Colonic mucosa (tissue), 4 donors: ENCODE measurements at regions not wholly inside any gene's neighbourhood (a gene's known extent, or its start where the extent isn't known, plus 50 kb on each side); places are given as distances from the start of the nearest gene placed in this dataset.

Experiments used
- DNase-seq: peaks from one replicate; pipeline ENCODE4 v3.0.0-alpha.2; 2020
- H3K27ac ChIP-seq: fragments of 200-600 bp; one replicate; pipeline ENCODE4 v1.8.0; 2021
- H3K27me3 ChIP-seq: fragments of 200-600 bp; one replicate; pipeline ENCODE4 v1.8.0; 2021
- H3K36me3 ChIP-seq: fragments of 200-600 bp; one replicate; pipeline ENCODE4 v1.8.0; 2021
- H3K4me1 ChIP-seq: fragments of 200-600 bp; one replicate; pipeline ENCODE4 v1.8.0; 2021; ENCODE audit warnings: mild to moderate bottlenecking
- H3K4me3 ChIP-seq: fragments of 200-600 bp; one replicate; pipeline ENCODE4 v1.8.0; 2021
- H3K9ac ChIP-seq, 2 donors: one replicate each; pipeline ENCODE4 v1.7.0; 2013; ENCODE audit warnings: control low read depth in 2 of 2, low read depth in 2 of 2, low read length in 2 of 2
- H3K9me3 ChIP-seq: fragments of 200-600 bp; one replicate; pipeline ENCODE4 v1.8.0; 2021
- CTCF ChIP-seq: fragments of 200-600 bp; IDR thresholded peaks from one replicate; pipeline ENCODE4 v1.8.0; 2022; ENCODE audit warnings: antibody characterized with exemption, mild to moderate bottlenecking
- intact Hi-C: fragments of 100-400 bp; cut with DNase I; formaldehyde crosslinking; loops from one replicate; pipeline ENCODE4 v1.14.1; 2022
- donor health status: healthy.
- donor health status: DM: no; HTN: no; CAD: no.
- donor health status: DM: no; HTN: no; CAD: no.

GRCh38 chrX:44723426-44723825 is 120.4 kb upstream of the DUSP21 start:
- no peak for TF ChIP-seq CTCF
- no peaks in the 10 kb centered on the region for H3K4me1 ChIP-seq
- no peak for DNase-seq
- H3K4me3 ChIP-seq, result no peak overlapping the region
- no peak overlapping the region for H3K9ac ChIP-seq
- no peaks in the 10 kb centered on the region for H3K36me3 ChIP-seq
- H3K27me3 ChIP-seq, result no peaks in the 10 kb centered on the region
- no peak overlapping the region for H3K27ac ChIP-seq
- H3K9me3 ChIP-seq, result no peaks in the 10 kb centered on the region
- intact Hi-C loops, result no loop called here

GRCh38 chrX:44708470-44708869 is 135.4 kb upstream of the DUSP21 start:
- Histone ChIP-seq H3K27ac (no peak overlapping the region), H3K9me3 (no peaks in the 10 kb centered on the region)
- intact Hi-C loops, result no loop called here

GRCh38 chrX:44705817-44706551 is 137.8 kb upstream of the DUSP21 start:
- H3K9ac ChIP-seq, result no peak overlapping the region
- no peak overlapping the region for H3K4me3 ChIP-seq
- peaks cover 3% of the 10 kb centered on the region for H3K27me3 ChIP-seq
- H3K36me3 ChIP-seq, result no peaks in the 10 kb centered on the region
- no peak for TF ChIP-seq CTCF
- H3K9me3 ChIP-seq, result no peaks in the 10 kb centered on the region
- no peak for DNase-seq
- no peaks in the 10 kb centered on the region for H3K4me1 ChIP-seq
- intact Hi-C loops, result no loop called here
- no peak overlapping the region for H3K27ac ChIP-seq

More at GRCh38 chrX:44708470-44708869, 135.4 kb upstream of the DUSP21 start:
- TF ChIP-seq CTCF, result no peak
- no peaks in the 10 kb centered on the region for H3K4me1 ChIP-seq
- H3K27me3 ChIP-seq, result peaks cover 3% of the 10 kb centered on the region
- no peak for DNase-seq
- H3K36me3 ChIP-seq, result no peaks in the 10 kb centered on the region
- H3K4me3 ChIP-seq, result no peak overlapping the region
- H3K9ac ChIP-seq, result no peak overlapping the region

GRCh38 chrX:44698357-44698756 is 145.5 kb upstream of the DUSP21 start:
- H3K36me3 ChIP-seq, result no peaks in the 10 kb centered on the region
- no peak overlapping the region for H3K4me3 ChIP-seq
- H3K4me1 ChIP-seq, result no peaks in the 10 kb centered on the region
- H3K27ac ChIP-seq, result no peak overlapping the region
- intact Hi-C loops, result no loop called here
- peaks cover 9% of the 10 kb centered on the region for H3K27me3 ChIP-seq
- no peak for DNase-seq
- H3K9me3 ChIP-seq, result no peaks in the 10 kb centered on the region
- TF ChIP-seq CTCF, result no peak
- H3K9ac ChIP-seq, result no peak overlapping the region

- no peaks in the 10 kb centered on the region for H3K9me3 ChIP-seq
- H3K27ac ChIP-seq, result no peak overlapping the region
- no peak for TF ChIP-seq CTCF
- intact Hi-C loops, result no loop called here
- no peak for DNase-seq
- H3K4me1 ChIP-seq, result no peaks in the 10 kb centered on the region
- peaks cover 22% of the 10 kb centered on the region for H3K27me3 ChIP-seq
- no peak overlapping the region for H3K4me3 ChIP-seq
- no peak overlapping the region for H3K9ac ChIP-seq
- no peaks in the 10 kb centered on the region for H3K36me3 ChIP-seq
Observed at GRCh38 chrX:44693255-44693654, 150.6 kb upstream of the DUSP21 start.
